GM21737 (cell line): ENCODE measurements at regions not wholly inside any gene's neighbourhood (a gene's known extent, or its start where the extent isn't known, plus 50 kb on each side); places are given as distances from the start of the nearest gene placed in this dataset.

Experiments
- ATAC-seq: cut with Tn5 transposase; IDR thresholded peaks from one replicate; pipeline ENCODE4 v1.9.1; 2021; ENCODE audit warnings: mild to moderate bottlenecking, moderate library complexity; ENCODE audit not compliant: unreplicated experiment

- peak; percentile 57 for ATAC-seq
Observed at GRCh38 chr3:160129459-160130061, 95.7 kb upstream of the C3orf80 start.

GRCh38 chr3:160130071-160130470, 95.2 kb upstream of the C3orf80 start:
- no peak for ATAC-seq

- no peak for ATAC-seq
Observed at GRCh38 chr3:160130950-160131349, 94.3 kb upstream of the C3orf80 start.

- ATAC-seq: no peak
Observed at GRCh38 chr3:160132226-160132625, 93.0 kb upstream of the C3orf80 start.

DNA sequence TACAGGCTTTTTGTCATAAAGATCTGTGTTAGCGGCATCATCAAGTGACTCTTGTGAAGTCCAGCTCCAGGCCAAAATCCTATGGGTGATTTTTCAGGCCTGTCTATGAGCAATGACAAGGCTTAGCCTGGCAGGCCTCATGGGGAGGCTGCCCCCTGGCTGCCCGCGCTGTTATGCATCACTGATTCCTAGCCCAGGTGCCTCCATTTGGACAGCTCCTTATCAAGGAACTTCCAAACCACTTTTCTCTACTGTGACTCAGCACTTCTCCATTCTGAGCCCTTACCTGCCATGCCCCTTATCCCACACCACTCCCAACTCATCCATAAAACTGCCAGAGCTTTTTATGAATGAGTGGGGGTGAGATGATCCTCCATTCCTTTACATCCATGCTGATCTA, 91.5 kb upstream of the C3orf80 start:
- ATAC-seq: no peak

DNA sequence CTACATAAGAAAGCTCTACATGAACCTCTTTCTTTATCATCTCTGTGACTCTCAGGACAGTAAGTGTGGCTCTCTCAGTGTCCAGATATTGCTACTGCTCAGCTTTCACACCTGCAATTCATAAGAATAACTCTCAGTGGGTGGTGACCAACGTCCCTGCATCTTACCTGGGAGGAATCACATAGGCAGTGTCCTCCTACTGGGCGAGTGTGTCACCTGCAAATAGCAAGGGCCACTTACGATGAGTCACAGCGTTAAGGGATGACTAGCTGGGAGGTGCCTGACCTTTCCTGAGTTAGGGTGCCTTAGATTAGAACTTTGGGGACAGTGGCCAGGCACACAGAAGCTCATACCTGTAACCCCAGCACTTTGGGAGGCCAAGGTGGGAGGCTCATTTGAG, 90.8 kb upstream of the C3orf80 start:
- no peak for ATAC-seq

DNA sequence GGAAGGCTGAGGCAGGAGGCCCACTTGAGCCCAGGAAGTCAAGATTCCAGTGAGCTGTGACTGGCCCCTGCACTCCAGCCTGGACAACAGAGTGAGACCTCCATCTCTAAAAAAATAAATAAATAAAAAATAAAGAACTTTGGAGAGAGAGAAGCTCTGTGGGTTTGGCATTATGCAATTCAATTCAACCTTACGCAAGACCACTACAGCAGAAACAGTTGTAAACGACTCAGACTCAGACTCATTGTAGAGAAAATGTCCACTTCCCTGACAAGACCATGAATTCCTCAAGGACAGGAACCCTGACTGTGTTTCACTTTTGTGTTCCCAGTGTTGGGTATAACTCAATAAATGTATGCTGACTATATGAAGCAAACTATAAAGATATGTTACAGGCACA, 90.3 kb upstream of the C3orf80 start:
- ATAC-seq: no peak

DNA sequence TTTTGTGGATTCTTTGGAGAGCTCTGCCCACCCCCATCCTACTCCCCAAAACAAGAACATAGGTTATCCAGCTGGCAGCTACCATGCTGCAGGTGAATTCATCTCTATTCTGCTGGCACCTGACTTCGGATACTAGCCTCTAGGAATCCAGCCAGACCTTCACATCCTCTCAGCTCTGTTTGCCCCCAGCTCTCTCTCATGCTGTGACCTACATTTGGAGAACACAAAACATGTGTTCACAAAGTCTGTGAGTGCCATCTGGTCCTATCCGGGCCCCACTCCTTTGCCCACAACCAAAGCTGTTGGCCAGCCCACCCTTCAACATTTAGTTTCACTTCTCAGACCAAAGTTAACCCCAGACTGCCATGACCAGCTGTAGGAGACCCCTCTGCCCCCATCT, 89.4 kb upstream of the C3orf80 start:
- ATAC-seq: no peak

DNA sequence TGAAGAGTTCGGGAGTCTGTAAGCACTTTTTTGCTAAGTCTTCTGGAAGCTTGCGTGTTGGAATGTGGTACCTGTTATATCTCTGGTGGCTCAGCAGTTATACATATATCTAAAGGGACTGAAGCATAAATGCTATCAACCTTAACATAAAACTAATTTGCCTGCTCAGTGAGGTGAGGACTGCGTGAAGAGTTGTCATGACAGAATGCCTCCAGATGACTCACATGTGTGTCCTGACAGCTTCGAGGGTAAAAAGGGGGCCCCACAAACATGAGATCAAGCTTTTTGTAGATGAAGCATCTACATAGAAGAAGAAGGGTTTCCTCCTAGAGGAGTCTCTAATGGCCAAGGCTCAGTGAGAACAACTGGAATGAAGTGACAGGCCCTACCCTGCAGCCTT, 88.8 kb upstream of the C3orf80 start:
- no peak for ATAC-seq

GRCh38 chr3:160139291-160139690, 85.9 kb upstream of the C3orf80 start:
- no peak for ATAC-seq

- ATAC-seq: no peak
Observed at GRCh38 chr3:160140756-160141155, 84.5 kb upstream of the C3orf80 start.

DNA sequence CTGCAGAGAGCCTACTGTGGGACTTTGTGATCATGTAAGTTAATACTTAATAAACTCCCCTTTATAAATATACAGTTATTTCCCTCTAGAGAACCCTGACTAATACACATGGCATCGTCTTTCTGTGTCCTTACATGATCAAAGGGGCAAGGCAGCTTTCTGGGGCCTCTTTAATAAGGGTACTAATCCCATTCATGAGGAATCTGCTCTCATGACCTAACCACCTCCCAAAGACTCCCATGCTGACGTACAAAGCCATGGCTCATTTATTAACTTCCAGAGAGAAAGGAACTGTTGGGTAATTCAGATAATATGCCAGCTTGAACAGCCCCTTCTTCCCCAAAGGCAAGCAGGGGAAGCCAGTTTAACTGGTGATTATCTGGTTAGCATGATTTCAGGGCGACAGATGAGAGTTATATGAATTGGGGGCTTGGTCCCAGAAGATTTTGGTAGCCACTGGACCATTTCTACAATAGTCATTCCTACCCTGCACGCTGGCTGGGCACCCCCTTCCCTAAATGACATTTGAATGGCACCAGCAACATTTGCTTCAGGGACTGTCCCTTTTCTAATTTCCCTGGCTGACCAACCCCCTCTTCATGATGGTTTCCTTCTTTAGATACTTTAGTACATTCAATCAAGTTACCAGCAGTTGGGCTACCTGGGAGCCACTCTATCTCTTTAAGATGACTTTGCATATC, 83.6 kb upstream of the C3orf80 start:
- no peak for ATAC-seq

GRCh38 chr3:160143482-160143881, 81.7 kb upstream of the C3orf80 start:
- no peak for ATAC-seq

DNA sequence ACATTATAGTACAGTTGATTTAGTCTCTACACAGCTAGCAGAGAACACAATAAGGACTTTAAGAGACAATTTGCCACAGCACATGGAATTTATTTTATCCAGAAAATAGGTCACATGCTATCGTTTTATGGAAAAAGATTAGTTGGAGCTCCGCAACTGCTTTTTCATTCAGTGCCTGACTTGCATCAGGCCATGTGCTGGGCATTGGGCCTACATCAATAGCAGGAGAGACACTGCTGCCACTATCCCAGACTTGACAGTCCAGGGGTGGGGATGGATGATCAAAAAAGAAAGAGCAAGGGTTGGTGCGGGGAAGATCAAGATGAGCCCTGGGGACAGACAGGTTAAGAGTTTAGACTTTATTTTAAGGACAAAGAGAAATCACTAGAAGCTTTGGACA, 75.2 kb upstream of the C3orf80 start:
- ATAC-seq: no peak

- ATAC-seq: no peak
Observed at GRCh38 chr3:160150525-160150924, 74.7 kb upstream of the C3orf80 start.

- no peak for ATAC-seq
Observed at GRCh38 chr3:160152638-160153037, 72.6 kb upstream of the C3orf80 start.

DNA sequence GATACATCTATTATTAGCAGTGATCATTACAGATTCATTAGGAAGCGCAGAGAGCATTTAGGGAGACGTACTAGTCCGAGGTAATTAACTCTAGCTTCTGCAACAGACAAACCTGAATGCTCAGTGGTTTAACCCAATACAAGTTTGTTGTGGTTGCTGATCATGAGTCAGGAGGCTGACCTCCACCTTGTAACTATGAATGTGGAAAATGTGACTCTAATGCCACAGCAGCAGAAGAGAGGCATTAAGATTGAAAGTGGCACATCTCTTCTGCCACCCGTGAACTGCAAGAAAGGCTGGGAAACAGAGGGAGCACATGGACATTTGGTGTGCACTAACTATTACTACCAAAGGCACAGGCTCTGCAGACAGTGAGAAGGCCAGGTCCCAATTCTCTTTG, 71.2 kb upstream of the C3orf80 start:
- ATAC-seq: no peak

DNA sequence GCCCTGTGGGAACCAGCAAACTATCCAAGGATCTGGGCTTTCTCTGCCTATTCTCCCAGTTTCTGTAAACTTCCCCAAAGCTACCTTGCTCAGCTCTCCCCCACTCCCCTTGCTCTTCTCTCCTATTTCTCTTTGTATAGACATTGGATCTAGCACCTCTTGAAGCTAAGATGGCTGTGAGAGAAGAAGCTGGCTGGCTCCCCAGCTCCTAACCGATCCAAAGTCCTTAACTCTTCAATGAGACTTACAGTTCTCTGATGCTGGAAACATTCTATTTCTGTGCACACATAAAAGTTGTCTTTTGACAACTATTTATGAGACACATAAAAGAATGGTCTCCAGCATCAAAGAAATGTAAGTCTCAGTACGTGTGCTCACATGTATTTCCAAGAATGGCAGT, 70.6 kb upstream of the C3orf80 start:
- ATAC-seq: no peak

- no peak for ATAC-seq
Observed at GRCh38 chr3:160157321-160157720, 67.9 kb upstream of the C3orf80 start.

GRCh38 chr3:160159341-160159740, 65.9 kb upstream of the C3orf80 start:
- ATAC-seq: no peak

GRCh38 chr3:160159806-160160205, 65.4 kb upstream of the C3orf80 start:
- no peak for ATAC-seq

DNA sequence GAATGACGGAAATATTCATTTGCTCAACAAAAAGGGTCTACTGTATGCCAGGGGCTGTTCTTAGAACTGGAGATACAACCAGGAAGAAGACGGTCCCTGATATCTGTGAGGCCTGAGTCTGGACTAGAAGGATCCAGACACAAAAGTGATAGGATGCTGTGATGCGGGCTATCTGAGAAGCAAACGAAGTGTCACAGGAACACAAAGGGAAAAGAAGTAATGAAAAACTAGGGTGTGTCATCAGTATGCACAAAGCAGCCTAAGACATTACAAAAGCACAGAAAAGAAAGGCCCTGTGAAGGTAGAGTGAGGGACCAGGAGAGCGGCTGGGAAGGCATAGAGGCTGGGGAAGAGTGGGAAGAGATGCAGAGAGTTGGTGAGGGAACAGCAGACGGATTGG, 63.3 kb upstream of the C3orf80 start:
- no peak for ATAC-seq

DNA sequence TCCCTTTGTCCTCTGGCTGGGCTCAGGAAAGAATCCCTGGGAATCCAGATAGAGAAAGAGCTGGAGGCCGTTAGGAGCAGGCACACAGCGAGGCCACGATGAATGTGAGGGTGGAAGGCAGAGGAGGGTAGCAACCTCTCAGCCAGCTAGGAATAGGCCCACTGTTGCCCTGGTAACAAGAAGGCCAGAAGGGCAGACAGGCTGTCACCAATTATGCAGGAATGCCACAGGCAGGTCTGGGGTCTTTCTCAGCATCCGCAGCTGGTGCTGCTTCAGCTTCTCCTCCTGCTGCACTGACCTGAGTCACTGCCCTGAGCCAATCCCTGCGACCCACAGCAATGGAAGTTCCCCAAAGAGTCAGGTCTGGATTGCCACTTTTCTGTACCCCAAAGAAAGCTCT, 62.8 kb upstream of the C3orf80 start:
- ATAC-seq: no peak
